ENCODE measurements at regions not wholly inside any gene's neighbourhood (a gene's known extent, or its start where the extent isn't known, plus 50 kb on each side); places are given as distances from the start of the nearest gene placed in this dataset.

- no peaks in the 10 kb centered on the region for H3K36me3 ChIP-seq
- H3K27ac ChIP-seq: no peak overlapping the region
- no peaks in the 10 kb centered on the region for H3K27me3 ChIP-seq
- H3K4me3 ChIP-seq: no peak overlapping the region
- no peak for TF ChIP-seq POLR2A (IDR thresholded peaks at IDR 0.05)
- TF ChIP-seq, protein P1, sequence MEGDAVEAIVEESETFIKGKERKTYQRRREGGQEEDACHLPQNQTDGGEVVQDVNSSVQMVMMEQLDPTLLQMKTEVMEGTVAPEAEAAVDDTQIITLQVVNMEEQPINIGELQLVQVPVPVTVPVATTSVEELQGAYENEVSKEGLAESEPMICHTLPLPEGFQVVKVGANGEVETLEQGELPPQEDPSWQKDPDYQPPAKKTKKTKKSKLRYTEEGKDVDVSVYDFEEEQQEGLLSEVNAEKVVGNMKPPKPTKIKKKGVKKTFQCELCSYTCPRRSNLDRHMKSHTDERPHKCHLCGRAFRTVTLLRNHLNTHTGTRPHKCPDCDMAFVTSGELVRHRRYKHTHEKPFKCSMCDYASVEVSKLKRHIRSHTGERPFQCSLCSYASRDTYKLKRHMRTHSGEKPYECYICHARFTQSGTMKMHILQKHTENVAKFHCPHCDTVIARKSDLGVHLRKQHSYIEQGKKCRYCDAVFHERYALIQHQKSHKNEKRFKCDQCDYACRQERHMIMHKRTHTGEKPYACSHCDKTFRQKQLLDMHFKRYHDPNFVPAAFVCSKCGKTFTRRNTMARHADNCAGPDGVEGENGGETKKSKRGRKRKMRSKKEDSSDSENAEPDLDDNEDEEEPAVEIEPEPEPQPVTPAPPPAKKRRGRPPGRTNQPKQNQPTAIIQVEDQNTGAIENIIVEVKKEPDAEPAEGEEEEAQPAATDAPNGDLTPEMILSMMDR (IDR thresholded peaks at IDR 0.05): no peak
- DNase-seq: no peak
- no peaks in the 10 kb centered on the region for H3K9me3 ChIP-seq
- no peaks in the 10 kb centered on the region for H3K4me1 ChIP-seq
Measured at GRCh38 chr2:100675373-100675772, 112.6 kb downstream of the PDCL3 start.

- H3K36me3 ChIP-seq: no peaks in the 10 kb centered on the region
- no peaks in the 10 kb centered on the region for H3K4me1 ChIP-seq
- H3K9me3 ChIP-seq: no peaks in the 10 kb centered on the region
- H3K27me3 ChIP-seq: no peaks in the 10 kb centered on the region
- DNase-seq: no peak
- no peak for TF ChIP-seq POLR2A (IDR thresholded peaks at IDR 0.05)
- TF ChIP-seq, protein P1 (IDR thresholded peaks at IDR 0.05): no peak
- H3K4me3 ChIP-seq: no peak overlapping the region
- no peak overlapping the region for H3K27ac ChIP-seq
Measured at GRCh38 chr2:100675855-100676254, 113.1 kb downstream of the PDCL3 start.

GRCh38 chr2:100676346-100676745 lies 113.6 kb downstream of the PDCL3 start:
- H3K36me3 ChIP-seq: no peaks in the 10 kb centered on the region
- no peaks in the 10 kb centered on the region for H3K9me3 ChIP-seq
- no peak overlapping the region for H3K4me3 ChIP-seq
- TF ChIP-seq, protein P1 (IDR thresholded peaks at IDR 0.05): no peak
- no peak overlapping the region for H3K27ac ChIP-seq
- DNase-seq: no peak
- H3K4me1 ChIP-seq: no peaks in the 10 kb centered on the region
- H3K27me3 ChIP-seq: no peaks in the 10 kb centered on the region

DNA sequence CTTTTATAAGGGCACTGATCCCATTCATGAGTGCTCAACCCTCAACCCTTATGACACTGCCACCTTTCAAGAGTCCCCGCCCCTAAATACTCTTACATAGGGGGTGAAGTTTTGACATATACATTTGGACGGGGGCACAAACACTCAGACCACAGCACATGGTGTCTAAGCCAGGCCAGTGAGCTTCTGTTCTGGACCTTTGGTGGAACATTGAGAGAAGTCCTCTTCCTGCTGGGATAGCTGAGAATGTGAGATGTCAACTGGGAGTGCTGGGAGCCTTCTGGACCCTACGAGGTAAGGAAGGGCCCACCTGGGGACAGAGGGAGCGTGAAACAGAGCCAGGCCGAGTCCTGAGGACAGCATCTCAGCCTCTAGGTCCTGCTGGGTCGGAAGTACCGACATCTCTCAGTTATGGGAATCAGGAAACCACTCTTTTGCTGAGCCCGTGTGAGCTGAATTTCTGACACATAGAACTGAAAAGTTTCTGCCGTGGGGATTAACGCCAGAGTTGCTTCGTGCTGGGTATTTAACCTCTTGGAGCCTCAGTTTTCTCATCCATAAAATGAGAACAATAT lies 114.9 kb downstream of the PDCL3 start:
- TF ChIP-seq, protein P1 (IDR thresholded peaks at IDR 0.05): no peak
- TF ChIP-seq POLR2A (IDR thresholded peaks at IDR 0.05): no peak
- Histone ChIP-seq H3K4me1 (no peaks in the 10 kb centered on the region), H3K9me3 (no peaks in the 10 kb centered on the region), H3K4me3 (no peak overlapping the region), H3K36me3 (no peaks in the 10 kb centered on the region), H3K27me3 (no peaks in the 10 kb centered on the region), H3K27ac (no peak overlapping the region)
- DNase-seq: no peak

DNA sequence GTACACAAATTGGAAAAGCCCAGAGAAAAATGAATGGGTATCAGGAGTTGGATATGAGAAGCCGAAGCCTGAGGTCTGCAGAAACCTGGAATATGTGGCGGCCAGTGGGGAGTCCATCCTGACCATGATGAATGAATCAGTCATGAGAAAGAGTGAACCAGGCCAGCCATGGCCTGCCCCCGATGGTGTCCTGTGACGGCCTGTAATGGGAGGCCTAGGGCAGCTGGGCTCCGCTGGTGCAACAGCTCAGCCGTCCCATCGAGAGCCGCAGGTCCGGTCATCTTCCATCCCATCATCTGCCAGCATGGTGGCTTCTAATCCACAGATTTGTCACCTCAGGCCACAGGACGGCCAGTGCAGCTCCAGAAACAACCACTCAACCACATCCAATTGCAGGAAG lies 116.4 kb downstream of the PDCL3 start:
- TF ChIP-seq POLR2A (IDR thresholded peaks at IDR 0.05): no peak
- TF ChIP-seq, protein P1 (IDR thresholded peaks at IDR 0.05): no peak
- no peaks in the 10 kb centered on the region for H3K9me3 ChIP-seq
- H3K27ac ChIP-seq: no peak overlapping the region
- H3K4me3 ChIP-seq: no peak overlapping the region
- DNase-seq: no peak
- H3K27me3 ChIP-seq: no peaks in the 10 kb centered on the region
- no peaks in the 10 kb centered on the region for H3K4me1 ChIP-seq
- H3K36me3 ChIP-seq: no peaks in the 10 kb centered on the region

GRCh38 chr2:100682536-100682935 lies 119.7 kb downstream of the PDCL3 start:
- Histone ChIP-seq H3K9me3 (no peaks in the 10 kb centered on the region), H3K4me1 (no peaks in the 10 kb centered on the region), H3K27me3 (no peaks in the 10 kb centered on the region), H3K4me3 (no peak overlapping the region), H3K27ac (no peak overlapping the region), H3K36me3 (no peaks in the 10 kb centered on the region)
- TF ChIP-seq POLR2A (IDR thresholded peaks at IDR 0.05): no peak
- TF ChIP-seq, protein P1 (IDR thresholded peaks at IDR 0.05): no peak
- DNase-seq: no peak

Measured in Peyer's patch (tissue), 4 donors.